Fibroblast of villous mesenchyme (primary cell): ENCODE measurements at regions not wholly inside any gene's neighbourhood (a gene's known extent, or its start where the extent isn't known, plus 50 kb on each side); places are given as distances from the start of the nearest gene placed in this dataset.

Experiments
- DNase-seq: peaks from one replicate; pipeline ENCODE4 v3.0.0-alpha.2; 2010; ENCODE audit warnings: low read depth
- H3K4me3 ChIP-seq: 2 replicates; pipeline ENCODE4 v1.5.1; 2011; ENCODE audit warnings: low read depth, mild to moderate bottlenecking, low read length
- TF ChIP-seq, protein P1 (sequence below): IDR thresholded peaks from 2 replicates; pipeline ENCODE4 v1.5.1; 2012; ENCODE audit warnings: low read depth, mild to moderate bottlenecking, low read length; ENCODE audit not compliant: insufficient read depth

DNA sequence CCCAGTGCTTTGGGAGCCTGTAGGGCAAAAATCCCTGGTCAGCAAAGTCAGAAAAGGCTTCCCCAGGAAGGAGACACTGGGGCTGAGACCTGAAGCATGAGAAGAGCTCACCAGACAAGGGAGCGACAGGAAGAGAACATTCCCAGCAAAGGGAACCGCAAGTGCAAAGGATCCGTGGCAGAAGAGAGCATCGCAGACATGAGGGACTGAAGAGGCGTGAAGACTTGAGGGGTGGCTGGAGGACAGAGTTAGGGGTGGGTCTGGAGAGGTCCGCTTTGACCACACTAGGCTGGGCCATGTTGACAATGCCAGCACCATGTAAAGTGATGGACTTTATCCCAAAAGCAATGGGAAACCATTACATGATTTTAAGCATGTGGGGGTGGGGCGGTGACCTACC is 128.1 kb upstream of the IRX3 start:
- DNase-seq, result no peak
- TF ChIP-seq, protein P1, sequence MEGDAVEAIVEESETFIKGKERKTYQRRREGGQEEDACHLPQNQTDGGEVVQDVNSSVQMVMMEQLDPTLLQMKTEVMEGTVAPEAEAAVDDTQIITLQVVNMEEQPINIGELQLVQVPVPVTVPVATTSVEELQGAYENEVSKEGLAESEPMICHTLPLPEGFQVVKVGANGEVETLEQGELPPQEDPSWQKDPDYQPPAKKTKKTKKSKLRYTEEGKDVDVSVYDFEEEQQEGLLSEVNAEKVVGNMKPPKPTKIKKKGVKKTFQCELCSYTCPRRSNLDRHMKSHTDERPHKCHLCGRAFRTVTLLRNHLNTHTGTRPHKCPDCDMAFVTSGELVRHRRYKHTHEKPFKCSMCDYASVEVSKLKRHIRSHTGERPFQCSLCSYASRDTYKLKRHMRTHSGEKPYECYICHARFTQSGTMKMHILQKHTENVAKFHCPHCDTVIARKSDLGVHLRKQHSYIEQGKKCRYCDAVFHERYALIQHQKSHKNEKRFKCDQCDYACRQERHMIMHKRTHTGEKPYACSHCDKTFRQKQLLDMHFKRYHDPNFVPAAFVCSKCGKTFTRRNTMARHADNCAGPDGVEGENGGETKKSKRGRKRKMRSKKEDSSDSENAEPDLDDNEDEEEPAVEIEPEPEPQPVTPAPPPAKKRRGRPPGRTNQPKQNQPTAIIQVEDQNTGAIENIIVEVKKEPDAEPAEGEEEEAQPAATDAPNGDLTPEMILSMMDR, result no peak
- H3K4me3 ChIP-seq, result no peak overlapping the region

DNA sequence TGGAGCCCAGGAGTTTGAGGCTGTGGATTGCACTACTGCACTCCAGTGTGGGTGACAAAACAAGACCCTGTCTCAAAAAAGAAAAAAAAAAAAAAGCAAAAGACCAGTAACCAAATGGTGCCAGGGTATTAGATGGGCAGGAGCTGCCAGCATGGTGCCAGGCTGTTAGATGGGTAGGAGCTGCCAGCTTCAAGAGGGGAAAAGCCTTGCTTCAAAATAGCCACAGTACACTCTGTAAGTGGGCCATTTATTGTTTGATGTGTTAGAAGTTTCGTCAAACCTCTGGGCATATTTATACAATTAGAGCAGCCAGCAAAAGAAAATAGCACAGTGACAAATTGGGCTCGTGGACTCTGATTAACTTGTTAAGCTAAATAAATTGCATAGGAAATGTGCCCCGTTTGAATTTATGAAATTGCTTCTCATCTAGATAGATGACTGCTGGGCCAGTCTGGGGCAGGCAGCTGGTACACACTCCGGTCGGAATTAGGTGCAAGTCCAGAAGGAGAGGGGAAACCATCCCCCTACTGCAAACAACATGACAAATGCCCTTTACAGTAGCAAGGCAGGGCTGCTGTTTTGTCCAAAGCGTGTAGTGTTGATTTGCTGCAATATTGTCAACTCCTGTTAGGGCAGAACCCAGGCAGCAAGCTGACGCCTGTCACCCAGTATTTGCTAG is 126.3 kb upstream of the IRX3 start:
- no peak overlapping the region for H3K4me3 ChIP-seq
- no peak for DNase-seq
- TF ChIP-seq, protein P1, result no peak

DNA sequence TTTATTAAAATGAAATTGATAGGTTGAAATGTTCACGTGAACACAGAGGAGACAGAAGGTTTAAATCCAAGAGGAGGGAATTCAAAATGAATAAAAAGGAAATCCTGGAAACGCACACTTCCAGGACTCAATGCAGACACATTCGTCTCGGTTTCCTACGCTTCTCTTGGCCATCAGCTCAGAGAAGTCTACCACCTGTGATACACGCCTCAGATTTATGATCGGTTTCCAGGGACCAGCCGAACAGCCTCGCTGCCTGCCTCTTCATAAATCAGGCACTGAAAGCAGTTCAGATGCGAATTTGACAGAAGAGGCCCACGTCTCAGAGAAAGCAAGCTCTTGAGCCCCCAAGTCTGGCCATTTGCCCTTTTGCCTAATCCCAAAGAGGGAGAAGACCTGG is 125.5 kb upstream of the IRX3 start:
- TF ChIP-seq, protein P1, result no peak
- DNase-seq, result no peak
- no peak overlapping the region for H3K4me3 ChIP-seq

DNA sequence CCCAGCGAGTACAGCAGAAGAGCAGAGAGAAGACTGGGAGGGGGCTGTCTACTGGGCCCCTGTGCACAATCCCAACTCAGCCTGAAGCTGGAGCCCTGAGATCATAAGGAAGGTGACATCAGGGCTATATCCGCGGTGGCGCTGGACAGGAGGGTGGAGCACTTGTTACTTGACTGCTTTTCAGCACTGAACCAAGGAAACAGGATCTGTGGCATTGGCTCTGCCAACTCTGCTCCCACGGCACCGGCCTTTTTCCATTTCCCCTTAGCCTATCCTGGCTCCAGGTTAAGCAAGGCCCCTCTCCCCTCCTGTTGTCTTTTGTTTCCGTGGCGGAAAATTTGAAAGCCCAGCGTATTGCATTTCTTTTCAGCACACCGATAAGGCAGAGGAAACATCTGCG is 125.0 kb upstream of the IRX3 start:
- no peak overlapping the region for H3K4me3 ChIP-seq
- no peak for DNase-seq
- TF ChIP-seq, protein P1, result no peak

DNA sequence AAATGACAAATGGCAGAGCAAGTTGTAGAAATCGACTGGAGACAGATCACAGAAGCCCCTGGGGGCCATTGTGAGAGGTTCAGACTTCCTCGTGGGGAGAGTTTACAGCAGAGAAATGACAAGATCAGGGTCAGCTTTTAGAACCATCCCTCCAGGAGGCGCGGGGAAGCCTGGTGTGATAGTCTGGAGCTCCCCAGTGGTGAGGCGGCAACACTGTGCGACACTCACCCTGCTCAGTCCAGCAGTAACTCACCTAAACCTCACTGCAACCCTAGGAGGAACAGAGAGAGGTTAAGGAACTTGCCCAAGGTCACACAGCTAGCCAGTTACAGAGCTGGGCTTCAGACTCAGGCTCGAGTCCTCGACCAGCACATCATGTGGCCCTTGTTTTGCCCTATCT is 123.4 kb upstream of the IRX3 start:
- DNase-seq, result no peak
- H3K4me3 ChIP-seq, result no peak overlapping the region
- TF ChIP-seq, protein P1, result no peak

DNA sequence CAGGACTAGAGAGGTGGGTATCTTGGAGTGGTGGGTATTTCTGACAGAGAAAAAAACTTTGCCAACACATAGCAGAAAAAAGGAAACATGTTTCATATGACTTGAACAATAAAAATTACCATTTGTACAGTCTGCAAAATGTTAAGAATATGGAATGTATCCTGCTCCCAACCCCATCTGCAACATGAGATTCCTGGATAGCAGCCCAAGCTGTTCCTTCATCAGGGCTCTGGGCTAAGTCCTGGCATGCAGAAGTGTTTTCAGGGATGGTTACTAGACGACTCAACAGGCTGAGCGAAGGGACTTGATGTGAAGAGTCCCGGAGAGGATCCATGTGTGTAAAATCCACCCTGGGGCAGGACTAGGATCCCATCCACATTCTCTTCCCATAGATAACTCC is 121.0 kb upstream of the IRX3 start:
- DNase-seq, result peak; percentile 9
- no peak overlapping the region for H3K4me3 ChIP-seq
- TF ChIP-seq, protein P1, result no peak

DNA sequence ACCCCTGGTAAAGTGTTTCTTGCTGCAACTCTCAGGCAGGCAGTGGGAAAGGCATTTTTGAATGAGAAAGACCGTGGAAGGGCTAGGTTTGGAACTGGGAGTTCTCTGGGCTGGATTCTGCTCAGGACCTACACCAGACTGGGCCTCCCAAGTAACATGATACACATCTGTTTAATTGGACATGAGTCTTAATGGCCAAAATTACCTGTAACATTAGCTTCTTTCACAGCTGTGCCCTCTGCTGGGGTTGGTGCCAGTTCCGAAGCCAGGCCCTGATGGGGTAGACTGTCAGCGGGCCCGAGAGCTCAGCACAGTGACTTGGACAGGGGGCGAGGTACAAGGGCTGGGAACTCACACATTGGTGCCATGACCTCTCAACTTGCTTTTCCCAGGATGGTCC is 118.9 kb upstream of the IRX3 start:
- TF ChIP-seq, protein P1, result no peak
- DNase-seq, result no peak

More for the DNA sequence above, 118.9 kb upstream of the IRX3 start:
- H3K4me3 ChIP-seq, result no peak overlapping the region
